SHP77 (cell line): ENCODE measurements at regions not wholly inside any gene's neighbourhood (a gene's known extent, or its start where the extent isn't known, plus 50 kb on each side); places are given as distances from the start of the nearest gene placed in this dataset.

Experiments
- DNase-seq, 2 experiments: peaks; one replicate each; lab custom pipeline; 2025; lab: John Stamatoyannopoulos, UW

DNA sequence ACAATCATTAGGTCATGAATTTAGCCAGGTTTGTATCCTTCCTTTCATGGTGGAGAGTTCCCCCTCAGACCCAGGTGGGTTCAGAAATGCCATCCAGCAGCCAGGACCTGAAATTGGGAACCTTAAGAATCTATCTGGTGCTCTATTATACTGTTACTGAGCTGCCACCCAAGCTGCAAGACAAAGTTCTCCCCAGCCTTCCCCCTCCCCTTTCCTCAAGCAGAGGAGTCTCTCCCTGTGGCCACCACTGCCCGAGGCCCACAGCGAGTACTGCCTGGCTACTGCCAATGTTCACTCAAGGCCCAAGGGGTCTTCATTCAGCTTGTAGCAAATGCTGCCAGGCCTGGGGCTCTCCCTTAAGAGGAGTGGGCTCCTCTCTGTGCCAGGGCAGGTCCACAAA is 133.8 kb downstream of the TMEM38B start:
- no peak for DNase-seq

DNA sequence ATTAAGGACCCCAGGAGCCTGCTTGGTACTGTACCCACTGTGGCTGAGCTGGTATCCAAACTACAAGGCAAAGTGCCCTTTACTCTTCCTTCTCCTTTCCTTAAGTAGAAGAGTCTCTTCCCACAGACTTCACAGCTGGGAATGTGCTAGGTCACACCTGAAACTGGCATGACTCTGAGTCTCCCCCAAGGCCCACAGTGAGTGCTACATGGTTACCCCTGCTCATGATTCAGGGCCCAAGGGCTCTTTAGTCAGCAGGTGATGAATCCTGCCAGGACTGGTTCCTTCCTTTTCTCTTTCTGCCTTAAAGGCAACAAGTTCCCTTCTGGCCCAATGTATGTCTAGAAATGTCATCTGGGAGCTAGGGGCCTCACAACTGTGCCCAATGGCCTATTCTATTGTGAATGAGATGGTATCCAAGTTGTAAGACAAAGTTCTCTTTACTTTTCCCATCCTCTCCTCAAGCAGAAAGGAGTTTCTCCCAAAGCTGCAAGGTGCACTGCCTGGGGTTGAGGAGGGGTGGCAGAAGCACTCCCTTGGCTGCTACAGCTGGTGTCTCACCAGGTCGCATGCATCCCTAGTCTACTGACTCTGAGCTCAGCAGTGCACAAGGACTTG is 134.4 kb downstream of the TMEM38B start:
- DNase-seq, result no peak

DNA sequence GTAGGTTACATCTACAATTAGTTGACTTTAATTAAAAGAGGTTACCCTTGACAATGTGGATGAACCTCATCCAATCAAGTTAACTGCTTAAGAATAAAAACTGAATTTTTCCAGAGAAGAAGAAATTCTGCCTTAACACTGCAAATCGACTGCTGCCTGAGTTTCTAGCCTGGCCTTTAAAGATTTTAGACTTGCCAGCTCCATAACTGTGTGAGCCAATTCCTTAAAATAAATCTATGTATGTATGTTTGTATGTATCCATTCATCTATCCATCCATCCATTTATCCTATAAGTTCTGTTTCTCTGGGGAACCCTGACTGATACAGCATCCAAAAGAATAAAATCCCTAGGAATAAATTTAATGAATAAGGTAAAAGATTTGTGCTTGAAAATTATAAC is 136.1 kb downstream of the TMEM38B start:
- DNase-seq, result no peak

DNA sequence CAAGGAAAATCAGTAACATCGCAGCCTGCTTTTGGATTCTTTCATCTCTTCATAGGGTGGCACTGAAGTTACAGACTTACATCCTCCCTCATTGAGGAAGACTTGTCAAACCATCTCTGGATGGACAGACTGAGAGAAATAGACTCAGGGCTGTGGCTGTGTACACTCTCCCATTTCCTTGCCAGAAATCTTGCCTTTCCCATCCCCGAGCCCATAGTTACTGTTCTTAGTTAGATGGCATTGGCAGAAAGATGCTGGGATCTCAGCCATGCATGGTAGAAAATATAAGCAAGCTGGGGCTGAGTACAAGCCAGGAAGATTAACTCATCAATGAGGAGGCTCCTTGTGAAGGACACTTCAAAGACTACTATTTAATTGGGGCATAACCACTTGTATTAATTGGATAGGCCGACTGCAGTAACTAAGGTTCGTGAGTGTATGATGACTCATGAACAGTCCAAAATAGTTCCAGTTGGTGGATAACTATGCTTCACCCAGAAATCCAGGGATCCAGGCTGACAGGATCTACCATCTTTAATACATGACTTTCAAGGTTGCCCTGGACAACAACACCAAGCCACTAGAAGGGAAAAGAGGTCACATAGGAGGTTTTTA is 137.9 kb downstream of the TMEM38B start:
- DNase-seq, result no peak

DNA sequence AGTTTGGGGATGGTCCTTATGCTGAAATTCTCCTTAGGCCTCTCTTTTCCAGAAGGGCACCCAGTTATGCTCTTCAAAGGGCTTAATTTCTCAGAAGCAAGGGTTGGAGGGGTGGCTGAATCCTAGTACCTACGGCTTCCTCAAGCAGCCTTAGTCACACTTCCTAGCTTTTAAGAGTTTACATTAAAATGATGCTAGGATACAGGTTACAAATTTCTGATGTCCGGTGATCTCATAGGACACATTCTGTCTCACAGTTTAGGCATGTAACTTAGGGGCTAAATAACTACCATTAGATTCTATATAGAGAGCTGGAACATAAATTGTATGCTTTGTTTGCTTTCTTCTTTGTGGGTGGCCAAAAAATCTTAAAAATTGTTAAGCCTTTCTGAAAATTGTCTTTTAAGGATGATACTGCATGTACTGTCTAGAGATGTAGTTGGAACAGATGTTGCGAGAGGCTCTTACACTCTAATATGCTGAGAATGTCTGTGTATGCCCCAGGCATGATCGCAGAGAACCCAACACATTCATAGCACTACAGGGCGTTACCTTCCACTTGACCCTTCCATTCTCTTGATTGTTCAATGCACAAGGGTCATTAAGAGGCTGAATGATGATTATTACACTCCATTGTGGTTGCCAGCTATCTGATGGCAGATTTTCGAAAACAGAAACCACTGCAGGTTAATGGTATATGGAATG is 139.1 kb downstream of the TMEM38B start:
- no peak for DNase-seq

DNA sequence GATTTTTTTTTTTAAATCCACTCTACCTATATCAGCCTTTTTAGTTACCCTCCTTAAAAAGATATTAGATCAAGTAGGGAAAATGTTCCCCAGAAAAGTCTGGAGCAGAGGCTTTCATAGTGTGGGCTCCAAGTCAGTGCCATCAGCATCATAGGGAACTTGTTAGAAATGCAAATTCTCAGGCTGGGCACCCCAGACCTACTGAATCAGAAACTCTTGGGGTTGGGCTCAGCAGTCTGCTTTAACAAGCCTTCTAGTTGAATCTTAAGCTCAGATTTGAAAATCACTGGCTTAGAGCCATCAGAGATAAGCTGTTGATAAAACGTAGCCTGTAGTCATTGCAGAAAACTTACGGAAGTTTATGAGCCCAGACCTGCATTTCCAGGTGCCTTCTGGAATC is 140.1 kb downstream of the TMEM38B start:
- no peak for DNase-seq

DNA sequence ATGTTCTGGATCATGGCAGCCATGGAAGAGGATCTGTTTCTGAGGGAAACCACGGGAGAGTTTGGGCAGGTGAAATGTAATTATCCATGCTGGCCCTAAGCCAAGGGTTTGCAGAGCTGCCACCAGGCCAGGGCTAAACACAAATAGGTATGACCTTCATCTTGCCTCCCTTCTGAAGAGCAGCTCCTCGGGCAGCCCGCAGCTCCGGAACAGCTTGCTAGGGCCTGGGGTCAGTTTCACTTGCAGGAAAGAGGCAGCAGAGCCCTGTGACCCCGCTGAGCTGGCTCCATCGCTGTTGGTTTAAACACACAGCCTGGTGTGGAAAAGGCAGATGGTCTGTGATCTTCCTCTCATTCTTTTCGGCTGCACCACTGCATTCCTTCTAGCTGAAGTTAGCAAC is 141.4 kb downstream of the TMEM38B start:
- peak; percentile 59 to 65 for DNase-seq

DNA sequence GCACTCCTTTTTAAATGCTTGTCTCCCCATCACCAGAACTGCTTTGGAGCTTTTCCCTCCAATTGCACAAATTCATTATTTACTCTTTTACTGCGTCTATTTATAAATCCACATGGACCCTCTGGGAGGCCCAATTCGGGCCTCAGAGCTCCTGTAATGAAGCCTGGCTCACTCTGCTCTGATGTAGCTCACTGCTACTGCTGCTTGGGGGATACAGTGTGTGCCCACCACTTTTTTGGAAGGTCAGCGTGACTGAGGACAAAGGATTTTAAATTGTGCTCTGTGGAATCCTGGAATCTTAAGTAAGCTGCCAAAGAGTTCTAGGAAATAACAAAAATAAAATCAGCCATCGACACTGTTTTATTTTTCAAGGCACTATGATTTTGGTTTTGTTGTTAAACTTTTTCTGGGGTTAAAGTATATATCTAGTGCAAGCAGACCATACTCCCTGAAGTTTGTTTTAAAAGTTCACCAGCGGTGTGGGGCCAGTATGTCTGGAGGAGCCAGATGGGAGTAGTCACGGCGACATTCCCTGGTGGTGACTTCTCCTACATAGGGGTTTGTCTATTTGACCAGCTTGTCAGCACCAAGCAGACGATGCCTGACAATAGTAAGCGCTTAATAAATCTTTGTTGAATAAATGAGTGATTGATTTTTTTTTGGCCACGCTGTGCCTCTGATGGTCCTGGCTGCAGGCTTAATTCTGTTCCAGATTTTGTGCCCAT is 142.8 kb downstream of the TMEM38B start:
- no peak for DNase-seq

DNA sequence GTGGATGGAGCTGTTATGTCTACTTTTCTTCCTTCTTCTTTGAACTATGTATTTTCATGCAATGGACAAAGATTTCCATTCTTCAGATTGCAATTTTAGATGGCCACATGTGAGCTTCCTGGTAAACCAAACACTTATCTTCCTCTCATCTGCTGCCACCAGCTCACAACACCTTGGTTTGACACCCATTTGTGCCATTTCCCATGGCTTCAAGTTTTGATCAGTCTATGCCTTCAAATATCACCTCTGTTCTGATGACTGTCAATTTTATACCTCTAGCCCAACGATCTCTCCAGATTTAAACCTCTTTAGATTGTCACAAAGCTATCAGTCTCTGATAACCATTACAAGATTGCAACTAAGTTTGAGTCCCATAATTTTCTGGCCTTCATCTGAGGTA is 147.2 kb downstream of the TMEM38B start:
- DNase-seq, result no peak

DNA sequence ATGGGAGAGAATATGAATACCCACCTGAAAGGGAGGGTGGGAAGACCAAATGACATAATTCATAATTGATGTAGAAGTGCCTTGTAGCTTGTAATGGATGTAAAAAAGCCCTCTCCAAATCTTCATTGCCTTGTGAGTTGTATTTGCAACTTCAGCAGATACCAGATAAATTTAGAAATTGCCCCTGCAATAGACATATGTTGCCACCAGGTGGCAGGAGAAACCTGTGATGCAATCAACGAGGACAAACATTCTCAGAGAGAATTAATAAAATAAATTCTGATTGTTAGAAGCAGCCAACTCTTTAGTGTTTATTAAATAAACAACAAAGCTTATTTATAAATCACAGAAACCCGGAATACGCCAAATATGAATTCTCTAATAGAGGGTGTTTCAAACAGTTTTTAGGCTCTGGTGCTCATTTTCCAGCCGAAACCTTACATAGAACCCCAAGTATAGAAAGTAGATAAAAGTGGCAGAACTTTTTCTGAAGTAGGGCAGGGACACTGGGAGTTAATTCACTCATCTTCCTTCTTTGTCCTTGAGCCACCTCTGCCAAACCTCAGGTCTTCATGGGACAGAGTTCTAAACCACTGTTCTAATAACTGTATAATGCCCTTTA is 147.8 kb downstream of the TMEM38B start:
- peak in 1 of 2 experiments; percentile 1 for DNase-seq

DNA sequence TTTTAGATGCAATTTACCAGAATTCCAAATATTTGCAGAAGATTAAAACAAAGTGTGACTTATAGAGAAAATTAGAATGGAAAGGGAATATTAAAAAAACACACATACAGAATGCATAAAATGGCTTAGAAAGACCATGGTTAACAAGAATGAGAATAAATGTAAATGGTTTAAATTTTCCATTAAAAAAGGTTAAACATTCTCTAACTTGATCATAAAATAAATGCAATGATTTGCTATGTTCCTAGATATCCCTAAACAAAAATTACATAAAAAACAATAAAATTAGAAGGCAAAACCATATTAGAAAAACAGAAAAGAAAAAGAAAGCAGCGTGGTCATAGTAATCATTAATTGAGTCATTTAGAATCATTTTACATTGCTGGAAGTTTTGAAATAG is 152.5 kb downstream of the TMEM38B start:
- DNase-seq, result no peak

DNA sequence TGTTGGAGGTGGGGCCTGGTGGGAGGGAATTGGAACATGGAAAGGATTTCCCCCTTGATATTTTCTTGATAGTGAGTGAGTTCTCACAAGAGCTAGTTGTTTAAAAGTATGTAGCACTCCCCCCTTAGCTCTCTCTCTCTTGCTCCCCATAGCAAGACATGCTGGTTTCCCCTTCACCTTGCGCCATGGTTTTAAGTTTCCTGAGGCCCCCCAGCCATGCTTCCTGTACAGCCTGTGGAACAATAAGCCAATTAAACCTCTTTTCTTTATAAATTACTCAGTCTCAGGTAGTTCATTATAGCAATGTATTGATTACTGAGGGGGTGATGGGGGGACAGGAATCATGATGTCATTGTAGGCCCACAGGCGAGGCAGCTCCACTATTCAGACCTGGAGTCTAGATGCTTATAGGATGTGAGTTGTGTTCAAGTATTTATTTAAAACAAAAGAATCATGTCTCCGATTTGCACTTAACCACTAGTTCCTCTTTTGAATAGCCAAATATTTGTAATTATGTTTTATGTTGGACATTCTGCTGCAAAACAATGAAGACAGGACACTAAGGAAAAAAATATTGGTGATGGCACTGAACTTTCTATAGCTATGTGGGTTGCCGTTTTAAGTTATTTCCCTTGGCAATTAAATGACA is 156.6 kb downstream of the TMEM38B start:
- DNase-seq, result no peak

DNA sequence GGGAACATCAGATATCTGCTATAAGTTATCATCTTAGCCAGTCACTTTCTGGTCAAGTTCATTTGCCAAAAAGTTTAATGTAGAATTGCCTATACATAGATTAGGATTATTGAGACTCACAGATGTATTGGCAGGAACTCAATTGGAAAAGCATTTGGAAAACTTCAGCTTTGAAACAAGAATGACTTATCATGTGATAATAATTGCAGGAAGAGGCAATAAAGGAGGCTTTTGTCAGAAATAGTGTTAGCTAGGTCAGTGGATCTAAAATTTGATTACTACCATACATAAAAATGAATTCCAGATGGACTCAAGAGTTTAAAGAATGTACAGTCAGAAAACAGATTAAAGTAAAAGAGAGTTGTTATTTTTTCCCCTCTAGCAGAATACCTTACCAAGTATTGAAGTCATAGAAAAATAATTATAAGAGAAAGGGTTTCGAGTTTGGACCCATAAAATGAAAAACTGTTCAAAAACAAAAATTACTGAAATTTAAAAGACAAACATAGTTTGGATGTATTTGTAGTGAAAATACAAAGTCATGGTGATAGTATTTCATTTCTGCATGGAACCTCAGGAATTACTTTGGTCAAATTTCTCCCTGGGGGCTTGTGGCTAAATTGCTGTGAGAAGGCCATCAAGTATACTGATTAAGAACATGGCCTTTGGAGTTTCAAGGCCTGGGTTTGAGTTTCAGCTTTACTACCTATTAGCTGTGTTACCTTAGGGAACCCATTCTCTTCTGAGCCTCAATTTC is 159.9 kb downstream of the TMEM38B start:
- DNase-seq, result no peak

DNA sequence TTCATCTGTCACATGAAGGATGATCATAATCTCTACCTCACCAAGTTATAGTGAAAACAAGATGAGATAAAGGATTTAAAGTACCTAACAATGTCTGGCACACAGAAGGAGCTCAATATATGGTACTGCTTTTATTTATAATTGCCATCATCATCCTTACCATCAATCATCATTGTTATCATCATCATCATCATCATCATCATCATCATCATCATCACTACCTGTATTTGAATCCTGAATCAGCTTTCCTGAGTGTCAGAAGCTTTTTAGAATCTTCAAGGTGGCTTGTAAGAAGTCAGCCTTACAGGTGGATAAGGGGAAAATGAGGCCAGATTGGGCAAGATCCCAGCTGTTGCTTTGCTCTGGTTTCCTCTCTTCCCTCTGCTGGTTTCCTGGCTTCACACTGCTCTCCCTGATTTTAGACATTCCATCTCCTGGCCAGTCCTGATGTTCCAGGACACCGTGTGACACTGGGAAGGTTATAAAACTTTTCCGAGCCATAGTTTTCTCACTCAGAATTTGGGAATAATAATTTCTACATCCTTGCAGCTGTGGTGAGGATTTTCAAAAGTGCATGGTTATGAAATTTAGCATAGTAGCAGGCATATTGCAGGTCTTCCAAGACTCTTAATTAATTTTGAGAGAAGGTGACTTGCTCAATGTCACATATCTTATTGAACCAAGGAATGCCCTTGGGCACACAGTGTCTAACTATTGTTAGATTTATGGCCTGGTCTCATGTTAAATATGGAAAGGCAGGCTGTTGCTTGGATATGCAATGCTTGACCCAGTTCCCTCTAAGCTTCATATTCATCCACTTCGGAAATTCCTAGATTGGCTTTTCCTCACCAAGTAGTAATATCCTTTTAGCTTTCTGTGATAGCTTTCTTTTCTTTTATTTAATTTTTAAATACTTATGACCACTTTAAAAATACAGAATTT is 160.7 kb downstream of the TMEM38B start:
- no peak for DNase-seq

DNA sequence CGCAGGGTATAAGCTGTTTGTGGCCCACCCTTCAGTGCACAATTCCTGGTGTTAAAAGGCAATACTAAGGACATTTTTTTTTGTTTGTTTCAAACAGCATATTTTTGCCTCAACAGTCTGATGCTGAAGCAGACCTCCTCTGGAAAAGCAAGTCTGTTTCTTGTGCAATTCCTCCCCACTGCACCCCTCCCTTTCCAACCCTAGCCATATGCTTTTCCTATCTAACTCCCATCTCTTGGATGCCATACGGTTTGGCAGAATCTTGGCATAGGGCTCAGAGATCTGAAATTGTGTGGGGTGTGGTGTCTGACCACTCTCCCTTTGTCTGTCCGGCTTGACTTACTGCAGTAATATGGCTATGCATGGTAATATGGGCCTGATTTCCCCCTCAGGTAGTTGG is 161.6 kb downstream of the TMEM38B start:
- no peak for DNase-seq

DNA sequence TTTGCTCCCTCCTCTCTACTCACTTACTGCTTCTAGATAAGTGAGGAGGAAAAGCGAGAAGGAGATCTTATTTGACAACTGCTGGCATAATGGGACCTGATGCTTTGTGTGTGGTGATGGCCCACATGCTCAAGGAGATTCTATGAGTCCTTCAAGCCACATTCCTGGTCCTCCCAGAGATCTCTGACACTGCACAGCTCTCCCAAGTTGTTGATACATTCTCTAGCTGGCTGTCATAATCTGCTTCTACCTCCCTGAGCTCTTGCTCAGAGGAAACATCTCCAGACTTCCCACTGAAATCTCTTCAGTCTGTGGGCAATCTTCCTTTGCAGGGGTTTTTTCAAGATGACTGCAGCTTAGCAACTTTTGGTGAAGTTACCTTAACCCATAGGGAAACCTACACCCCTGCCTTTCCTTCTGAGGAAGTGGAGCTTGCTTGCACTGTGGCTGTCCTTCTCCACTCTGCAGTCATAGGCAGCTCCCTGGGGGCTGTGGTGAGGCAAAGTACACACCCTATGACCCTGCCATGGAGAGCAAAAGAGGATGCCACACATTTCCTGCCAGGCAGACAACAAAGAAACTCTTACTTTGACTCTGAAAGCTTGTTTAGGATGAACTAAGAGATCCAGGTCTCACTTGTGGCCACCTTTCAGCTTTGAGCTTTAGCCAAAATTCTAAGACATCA is 163.8 kb downstream of the TMEM38B start:
- DNase-seq, result no peak

DNA sequence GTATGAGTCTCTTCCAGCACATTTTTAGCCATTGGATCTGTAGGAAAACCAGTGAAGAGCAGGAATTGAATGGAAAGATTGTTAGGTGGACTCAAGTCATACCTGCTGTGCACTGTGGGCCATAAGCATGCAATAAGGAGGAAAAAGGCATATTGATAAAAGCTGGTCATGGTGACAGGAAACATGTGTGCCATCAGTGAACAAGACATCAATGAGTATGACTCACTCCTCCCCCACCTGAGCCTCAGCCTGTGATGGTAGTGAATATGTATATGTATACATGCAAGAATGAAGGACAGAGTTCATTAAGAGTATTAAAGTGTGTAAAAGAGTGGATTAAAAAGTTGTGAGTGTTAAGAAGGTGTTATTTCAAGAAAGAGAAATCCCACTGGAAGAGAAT is 164.5 kb downstream of the TMEM38B start:
- no peak for DNase-seq

DNA sequence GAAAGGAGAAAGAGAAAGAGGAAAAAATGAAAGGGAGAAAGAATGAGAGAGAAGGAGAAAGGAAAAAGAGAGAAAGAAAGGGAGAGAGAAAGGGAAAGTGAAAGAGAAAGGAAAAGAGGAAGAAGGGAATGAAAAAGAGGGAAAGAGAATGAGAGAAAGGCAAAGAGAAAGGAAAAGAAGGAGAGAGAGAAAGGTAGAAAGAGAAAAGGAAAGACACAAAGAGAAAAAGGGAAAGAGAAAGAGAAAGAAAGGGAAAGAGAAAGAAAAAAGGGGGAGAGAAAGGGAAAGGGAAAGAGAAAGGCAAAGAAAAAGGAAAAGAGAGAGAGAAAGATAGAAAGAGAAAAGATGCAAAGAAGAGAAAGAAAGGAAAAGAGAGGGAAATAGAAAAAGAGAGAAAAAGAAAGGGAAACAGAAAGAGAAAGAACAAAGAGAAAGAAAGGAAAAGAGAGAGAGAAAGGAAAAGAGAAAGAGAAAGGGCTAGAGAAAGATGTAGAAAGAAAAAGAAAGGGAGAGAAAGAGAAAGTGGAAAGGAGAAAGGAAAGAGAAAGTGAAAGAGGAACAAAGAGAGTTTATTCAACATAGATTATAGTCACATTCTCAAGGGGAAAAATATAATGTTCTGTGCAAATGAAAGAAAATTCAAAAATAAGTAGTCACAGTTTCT is 165.2 kb downstream of the TMEM38B start:
- no peak for DNase-seq

DNA sequence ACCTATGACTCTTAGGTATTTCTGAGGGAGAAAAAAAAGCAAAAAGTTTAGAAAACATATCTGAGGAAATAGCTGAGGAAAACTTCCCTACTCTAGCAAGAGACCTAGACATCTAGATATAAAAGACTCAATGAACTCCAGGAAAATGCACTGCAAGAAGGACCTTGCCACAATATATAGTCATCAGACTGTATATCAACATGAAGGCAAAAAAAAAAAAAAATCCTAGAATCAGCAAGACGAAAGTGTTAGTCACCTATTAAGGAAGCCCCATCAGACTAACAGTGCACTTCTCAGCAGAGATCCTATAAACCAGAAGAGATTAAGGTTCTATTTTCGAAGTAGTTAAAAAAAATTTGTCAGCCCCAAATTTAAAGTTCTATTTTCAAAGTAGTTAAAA is 166.2 kb downstream of the TMEM38B start:
- no peak for DNase-seq
